OCI-LY7 (cell line): ENCODE measurements at regions not wholly inside any gene's neighbourhood (a gene's known extent, or its start where the extent isn't known, plus 50 kb on each side); places are given as distances from the start of the nearest gene placed in this dataset.

Experiments used
- BruUV-seq: library from RNA; stranded (reverse); fragments of 400-500 nt; replicated peaks from 2 replicates; lab custom pipeline; 2021; lab: Mats Ljungman, UMichigan
- CTCF ChIA-PET: fragments of 300-600 bp; sonication (Branson Sonifier 250); formaldehyde crosslinking; loops from one replicate; lab custom pipeline; 2022; ENCODE audit warnings: antibody characterized with exemption; ENCODE audit not compliant: unreplicated experiment; lab: Charles Lee
- POLR2A ChIA-PET: fragments of 300-600 bp; sonication (Branson Sonifier 250); formaldehyde crosslinking; loops from one replicate; lab custom pipeline; 2022; ENCODE audit warnings: antibody characterized with exemption; lab: Charles Lee
- DNase-seq: peaks from one replicate; pipeline ENCODE4 v3.0.0-alpha.2; 2015; ENCODE audit warnings: low spot score
- H2AFZ ChIP-seq: fragments of 200-600 bp; sonication (generic), shearing (Covaris generic); 2 replicates; pipeline ENCODE4 v1.6.1; 2014; ENCODE audit warnings: mild to moderate bottlenecking, antibody characterized with exemption, low read length, moderate library complexity
- H3K27ac ChIP-seq: fragments of 200-600 bp; sonication (generic); 2 replicates; pipeline ENCODE4 v1.5.1; 2014; ENCODE audit warnings: mixed run types, low read depth, mild to moderate bottlenecking, moderate library complexity, low read length, inconsistent platforms; ENCODE audit not compliant: poor library complexity, severe bottlenecking
- H3K36me3 ChIP-seq: fragments of 200-600 bp; sonication (generic); 2 replicates; pipeline ENCODE4 v1.6.1; 2014; ENCODE audit warnings: mild to moderate bottlenecking, antibody characterized with exemption, low read length, moderate library complexity, mixed read lengths; ENCODE audit not compliant: insufficient read depth
- H3K4me1 ChIP-seq: fragments of 200-600 bp; sonication (generic); 2 replicates; pipeline ENCODE4 v1.5.1; 2014; ENCODE audit warnings: mild to moderate bottlenecking, low read length; ENCODE audit not compliant: insufficient read depth, poor library complexity, severe bottlenecking
- H3K4me2 ChIP-seq: fragments of 200-600 bp; sonication (generic); 2 replicates; pipeline ENCODE4 v1.6.1; 2014; ENCODE audit warnings: mild to moderate bottlenecking, low read length
- H3K4me3 ChIP-seq: fragments of 200-600 bp; sonication (generic); 2 replicates; pipeline ENCODE4 v1.5.1; 2014; ENCODE audit warnings: mild to moderate bottlenecking, low read depth, low read length; ENCODE audit not compliant: poor library complexity, severe bottlenecking
- H3K79me2 ChIP-seq: fragments of 200-600 bp; sonication (generic); 2 replicates; pipeline ENCODE4 v1.6.1; 2016; ENCODE audit warnings: low read depth, mild to moderate bottlenecking, low read length, moderate library complexity, mixed read lengths; ENCODE audit not compliant: insufficient read depth
- H3K9me2 ChIP-seq: fragments of 200-600 bp; sonication (generic); 2 replicates; pipeline ENCODE4 v1.6.1; 2016; ENCODE audit warnings: mild to moderate bottlenecking, low read length, mixed read lengths; ENCODE audit not compliant: insufficient read depth
- H3K9me3 ChIP-seq: fragments of 200-600 bp; sonication (generic); 2 replicates; pipeline ENCODE4 v1.6.1; 2014; ENCODE audit warnings: mild to moderate bottlenecking, mixed run types, low read length, mixed read lengths
- H4K20me1 ChIP-seq: fragments of 200-600 bp; sonication (generic); 2 replicates; pipeline ENCODE4 v1.6.1; 2014; ENCODE audit warnings: mild to moderate bottlenecking, antibody characterized with exemption, low read length, moderate library complexity, mixed read lengths; ENCODE audit not compliant: insufficient read depth
- CTCF ChIP-seq: fragments of 200-600 bp; sonication (generic); conservative IDR thresholded peaks from 2 replicates; pipeline ENCODE4 v1.5.1; 2014; ENCODE audit warnings: mild to moderate bottlenecking, antibody characterized with exemption, low read length, moderate library complexity, mixed read lengths
- EZH2phosphoT487 ChIP-seq: fragments of 200-600 bp; sonication (generic); IDR thresholded peaks from 2 replicates; pipeline ENCODE4 v1.6.1; 2018; ENCODE audit warnings: low read depth, borderline replicate concordance, mild to moderate bottlenecking, mixed run types, antibody characterized with exemption, low read length, moderate library complexity, mixed read lengths
- intact Hi-C: fragments of 100-400 bp; cut with micrococcal nuclease; formaldehyde crosslinking; loops from one replicate; pipeline ENCODE4 v1.10.0; 2022; ENCODE audit not compliant: unreplicated experiment

GRCh38 chr2:21371499-21372003 lies 247.8 kb downstream of the TDRD15 start:
- no TSS peak for BruUV-seq
- intact Hi-C loops = no loop called here

GRCh38 chr2:21372654-21373053 lies 248.9 kb downstream of the TDRD15 start:
- no peak overlapping the region for H3K4me2 ChIP-seq
- no peaks in the 10 kb centered on the region for H3K4me1 ChIP-seq
- H3K9me2 ChIP-seq = no peaks in the 10 kb centered on the region
- DNase-seq = peak; percentile 33
- no TSS peak for BruUV-seq
- intact Hi-C loops = no loop called here
- H3K4me3 ChIP-seq = no peak overlapping the region
- H3K36me3 ChIP-seq = no peaks in the 10 kb centered on the region
- ChIA-PET POLR2A (interaction anchor here (0.9 kb wide), 1 partner anchor 8 kb away, joined by 3 read pairs; no protein-coding TSS in a partner anchor), CTCF (no interaction called here)
- no peaks in the 10 kb centered on the region for H4K20me1 ChIP-seq
- H3K27ac ChIP-seq = no peak overlapping the region
- H3K9me3 ChIP-seq = no peaks in the 10 kb centered on the region
- TF ChIP-seq CTCF (peak; percentile 76), EZH2phosphoT487 (no peak)
- H2AFZ ChIP-seq = no peak overlapping the region
- H3K79me2 ChIP-seq = no peaks in the 10 kb centered on the region

More at GRCh38 chr2:21371499-21372003, 247.8 kb downstream of the TDRD15 start:
- Histone ChIP-seq H4K20me1 (no peaks in the 10 kb centered on the region), H3K36me3 (no peaks in the 10 kb centered on the region), H3K9me3 (no peaks in the 10 kb centered on the region), H3K4me3 (no peak overlapping the region), H3K27ac (no peak overlapping the region), H3K79me2 (no peaks in the 10 kb centered on the region), H3K4me1 (no peaks in the 10 kb centered on the region), H3K9me2 (no peaks in the 10 kb centered on the region), H2AFZ (no peak overlapping the region), H3K4me2 (no peak overlapping the region)
- ChIA-PET CTCF (no interaction called here), POLR2A (no interaction called here)
- no peak for DNase-seq
- no peak for TF ChIP-seq CTCF
- no peak for TF ChIP-seq EZH2phosphoT487

- H3K4me1 ChIP-seq = no peaks in the 10 kb centered on the region
- no peaks in the 10 kb centered on the region for H3K79me2 ChIP-seq
- DNase-seq = no peak
- H3K27ac ChIP-seq = no peak overlapping the region
- H3K36me3 ChIP-seq = no peaks in the 10 kb centered on the region
- no peak overlapping the region for H3K4me2 ChIP-seq
- H3K4me3 ChIP-seq = no peak overlapping the region
- intact Hi-C loops = no loop called here
- POLR2A ChIA-PET = no interaction called here
- no TSS peak for BruUV-seq
- no peaks in the 10 kb centered on the region for H4K20me1 ChIP-seq
- no peak overlapping the region for H2AFZ ChIP-seq
- CTCF ChIA-PET = no interaction called here
- H3K9me2 ChIP-seq = no peaks in the 10 kb centered on the region
- TF ChIP-seq EZH2phosphoT487 = no peak
- no peak for TF ChIP-seq CTCF
- no peaks in the 10 kb centered on the region for H3K9me3 ChIP-seq
Observed at GRCh38 chr2:21376864-21377263, 253.1 kb downstream of the TDRD15 start.
